NCI-H1417 (cell line): ENCODE measurements at regions not wholly inside any gene's neighbourhood (a gene's known extent, or its start where the extent isn't known, plus 50 kb on each side); places are given as distances from the start of the nearest gene placed in this dataset.

ENCODE experiments used
- DNase-seq, 3 experiments: peaks; one replicate each; lab custom pipeline; 2025; lab: John Stamatoyannopoulos, UW

- DNase-seq = no peak
Measured at GRCh38 chr13:74485757-74486156, 351.6 kb upstream of the KLF12 start.

GRCh38 chr13:74479124-74479523 is 344.9 kb upstream of the KLF12 start:
- no peak for DNase-seq

GRCh38 chr13:74476788-74477187 is 342.6 kb upstream of the KLF12 start:
- no peak for DNase-seq

- DNase-seq = no peak
Measured at GRCh38 chr13:74476365-74476764, 342.2 kb upstream of the KLF12 start.

- peak in 1 of 3 experiments; percentile 31 for DNase-seq
Measured at GRCh38 chr13:74466864-74467263, 332.7 kb upstream of the KLF12 start.

GRCh38 chr13:74466020-74466419 is 331.8 kb upstream of the KLF12 start:
- no peak for DNase-seq

GRCh38 chr13:74465271-74465670 is 331.1 kb upstream of the KLF12 start:
- DNase-seq = peak in 1 of 3 experiments; percentile 56

GRCh38 chr13:74464670-74465069 is 330.5 kb upstream of the KLF12 start:
- DNase-seq = peak in 1 of 3 experiments; percentile 48

- DNase-seq = no peak
Measured at GRCh38 chr13:74461011-74461410, 326.8 kb upstream of the KLF12 start.

- no peak for DNase-seq
Measured at GRCh38 chr13:74452881-74453280, 318.7 kb upstream of the KLF12 start.

GRCh38 chr13:74452176-74452575 is 318.0 kb upstream of the KLF12 start:
- no peak for DNase-seq

GRCh38 chr13:74450964-74451363 is 316.8 kb upstream of the KLF12 start:
- no peak for DNase-seq

- DNase-seq = no peak
Measured at GRCh38 chr13:74450525-74450845, 316.3 kb upstream of the KLF12 start.

GRCh38 chr13:74449811-74450524 is 315.8 kb upstream of the KLF12 start:
- DNase-seq = no peak

GRCh38 chr13:74444864-74445479 is 310.8 kb upstream of the KLF12 start:
- DNase-seq = no peak

- no peak for DNase-seq
Measured at GRCh38 chr13:74444161-74444571, 310.0 kb upstream of the KLF12 start.

- no peak for DNase-seq
Measured at GRCh38 chr13:74443631-74444030, 309.4 kb upstream of the KLF12 start.

GRCh38 chr13:74442751-74443150 is 308.5 kb upstream of the KLF12 start:
- no peak for DNase-seq

GRCh38 chr13:74438901-74439300 is 304.7 kb upstream of the KLF12 start:
- no peak for DNase-seq

- no peak for DNase-seq
Measured at GRCh38 chr13:74434782-74435181, 300.6 kb upstream of the KLF12 start.

- no peak for DNase-seq
Measured at GRCh38 chr13:74424455-74424854, 290.3 kb upstream of the KLF12 start.

GRCh38 chr13:74423434-74423833 is 289.2 kb upstream of the KLF12 start:
- no peak for DNase-seq

- no peak for DNase-seq
Measured at GRCh38 chr13:74414458-74414857, 280.3 kb upstream of the KLF12 start.

- no peak for DNase-seq
Measured at GRCh38 chr13:74413482-74413881, 279.3 kb upstream of the KLF12 start.
